ENCODE measurements at regions not wholly inside any gene's neighbourhood (a gene's known extent, or its start where the extent isn't known, plus 50 kb on each side); places are given as distances from the start of the nearest gene placed in this dataset.

- Histone ChIP-seq H3K4me3 (ENCODE audit: low read depth, low read length) (no peak overlapping the region), H3K36me3 (ENCODE audit: insufficient read depth) (no peaks in the 10 kb centered on the region), H3K27ac (ENCODE audit: low read depth) (no peak overlapping the region), H3K4me1 (ENCODE audit: insufficient read depth) (no peaks in the 10 kb centered on the region)
- no peak for DNase-seq (ENCODE audit: extremely low spot score)
- 97% methylated on average over 12 of the region's 12 CpGs for WGBS
These were observed 57.6 kb upstream of the RGS2 start for GRCh38 chr1:192751260-192751659.

- Histone ChIP-seq H3K27ac (ENCODE audit: low read depth) (no peak overlapping the region), H3K36me3 (ENCODE audit: insufficient read depth) (no peaks in the 10 kb centered on the region), H3K4me1 (ENCODE audit: insufficient read depth) (no peaks in the 10 kb centered on the region), H3K4me3 (ENCODE audit: low read depth, low read length) (no peak overlapping the region)
- no peak for DNase-seq (ENCODE audit: extremely low spot score)
- 86% methylated on average over 4 of the region's 4 CpGs for WGBS
These were observed 52.5 kb upstream of the RGS2 start for GRCh38 chr1:192756314-192756713.

GRCh38 chr1:192756847-192757246 lies 52.0 kb upstream of the RGS2 start:
- no peak overlapping the region for H3K4me3 ChIP-seq (ENCODE audit: low read depth, low read length)
- WGBS = 68% methylated on average over 2 of the region's 2 CpGs
- H3K27ac ChIP-seq (ENCODE audit: low read depth) = no peak overlapping the region
- no peaks in the 10 kb centered on the region for H3K4me1 ChIP-seq (ENCODE audit: insufficient read depth)
- DNase-seq (ENCODE audit: extremely low spot score) = no peak
- H3K36me3 ChIP-seq (ENCODE audit: insufficient read depth) = no peaks in the 10 kb centered on the region

GRCh38 chr1:192758492-192758891 lies 50.3 kb upstream of the RGS2 start:
- H3K4me3 ChIP-seq (ENCODE audit: low read depth, low read length) = no peak overlapping the region
- 93% methylated on average over 1 of the region's 1 CpG for WGBS
- DNase-seq (ENCODE audit: extremely low spot score) = no peak
- no peaks in the 10 kb centered on the region for H3K36me3 ChIP-seq (ENCODE audit: insufficient read depth)
- H3K27ac ChIP-seq (ENCODE audit: low read depth) = no peak overlapping the region
- H3K4me1 ChIP-seq (ENCODE audit: insufficient read depth) = no peaks in the 10 kb centered on the region

All from urinary bladder (tissue), 3 donors.